IMR-90 (cell line): ENCODE measurements at regions not wholly inside any gene's neighbourhood (a gene's known extent, or its start where the extent isn't known, plus 50 kb on each side); places are given as distances from the start of the nearest gene placed in this dataset.
"Not testable (repeated sequence)": the region's sequence is repeated elsewhere in the genome, so short reads cannot be mapped to it uniquely, and the experiment has no call there.

Source experiments
- ATAC-seq: fragments of 200-7000 bp; cut with Tn5 transposase; 2 replicates; pipeline ENCODE4 v1.9.1; 2020; ENCODE audit warnings: low read depth, mild to moderate bottlenecking, moderate library complexity
- BruUV-seq: library from RNA; stranded (reverse); fragments of 400-500 nt; replicated peaks from 2 replicates; lab custom pipeline; 2021; lab: Mats Ljungman, UMichigan
- CTCF ChIA-PET: fragments of 300-600 bp; formaldehyde crosslinking; extraction: SDS; loops from one replicate; lab custom pipeline; 2021; ENCODE audit warnings: antibody characterized with exemption; lab: Yijun Ruan, JAX
- POLR2A ChIA-PET: fragments of 300-600 bp; sonication (Branson Sonifier 250); formaldehyde crosslinking; loops from one replicate; lab custom pipeline; 2022; ENCODE audit warnings: antibody characterized with exemption; ENCODE audit not compliant: unreplicated experiment; lab: Charles Lee
- DNase-seq: peaks from one replicate; pipeline ENCODE4 v3.0.0; 2013
- H2AFZ ChIP-seq: replicated peaks from 2 replicates; pipeline ENCODE3; 2013; ENCODE audit warnings: low read length, mild to moderate bottlenecking; ENCODE audit not compliant: poor library complexity
- H2AK5ac ChIP-seq: 2 replicates; pipeline ENCODE4 v1.6.1; 2013; ENCODE audit warnings: low read depth, low read length, inconsistent platforms
- H2AK9ac ChIP-seq: replicated peaks from 2 replicates; pipeline ENCODE3; 2013; ENCODE audit warnings: mild to moderate bottlenecking, low read depth, low read length, moderate library complexity; ENCODE audit not compliant: poor library complexity
- H2BK120ac ChIP-seq: 2 replicates; pipeline ENCODE4 v1.6.1; 2013; ENCODE audit warnings: low read depth, low read length, inconsistent platforms
- H2BK15ac ChIP-seq: 3 replicates; pipeline ENCODE4 v1.6.1; 2013; ENCODE audit warnings: low read depth, low read length, inconsistent platforms
- H2BK20ac ChIP-seq: 2 replicates; pipeline ENCODE4 v1.6.1; 2013; ENCODE audit warnings: low read depth, mild to moderate bottlenecking, inconsistent platforms, low read length, moderate library complexity
- H2BK5ac ChIP-seq: 2 replicates; pipeline ENCODE4 v1.6.1; 2013; ENCODE audit warnings: mild to moderate bottlenecking, low read depth, low read length, inconsistent platforms; ENCODE audit not compliant: poor library complexity, severe bottlenecking
- H3K14ac ChIP-seq: replicated peaks from 2 replicates; pipeline ENCODE4 v1.6.1; 2013; ENCODE audit warnings: low read depth, low read length, inconsistent platforms
- H3K18ac ChIP-seq: 2 replicates; pipeline ENCODE4 v1.6.1; 2013; ENCODE audit warnings: low read depth, low read length, control low read depth
- H3K23ac ChIP-seq: 2 replicates; pipeline ENCODE4 v1.6.1; 2013; ENCODE audit warnings: low read depth, low read length, inconsistent platforms
- H3K27ac ChIP-seq: 2 replicates; pipeline ENCODE4 v1.5.1; 2013; ENCODE audit warnings: mild to moderate bottlenecking, control low read depth, low read length; ENCODE audit not compliant: insufficient read depth
- H3K27me3 ChIP-seq: 2 replicates; pipeline ENCODE4 v1.6.1; 2013; ENCODE audit warnings: low read length; ENCODE audit not compliant: control insufficient read depth, insufficient read depth
- H3K36me3 ChIP-seq: 2 replicates; pipeline ENCODE4 v1.6.1; 2013; ENCODE audit warnings: low read length, mixed read lengths; ENCODE audit not compliant: control insufficient read depth, insufficient read depth
- H3K4ac ChIP-seq: 2 replicates; pipeline ENCODE4 v1.6.1; 2013; ENCODE audit warnings: low read depth, low read length, inconsistent platforms
- H3K4me1 ChIP-seq: 2 replicates; pipeline ENCODE4 v1.6.1; 2013; ENCODE audit warnings: low read length, mixed read lengths; ENCODE audit not compliant: control insufficient read depth, insufficient read depth
- H3K4me2 ChIP-seq: 2 replicates; pipeline ENCODE4 v1.6.1; 2013; ENCODE audit warnings: low read depth, mild to moderate bottlenecking, control low read depth, low read length, moderate library complexity
- H3K4me3 ChIP-seq: 2 replicates; pipeline ENCODE4 v1.5.1; 2013; ENCODE audit warnings: low read depth, mild to moderate bottlenecking, control low read depth, low read length, moderate library complexity; ENCODE audit not compliant: insufficient read depth
- H3K56ac ChIP-seq: 2 replicates; pipeline ENCODE4 v1.6.1; 2013; ENCODE audit warnings: low read length, inconsistent platforms; ENCODE audit not compliant: insufficient read depth; ENCODE audit errors: extremely low read depth
- H3K79me1 ChIP-seq, 2 experiments: 2 replicates each; pipeline ENCODE4 v1.6.1; 2013; ENCODE audit warnings: low read length in 2 of 2, inconsistent platforms in 1 of 2, low read depth in 1 of 2
- H3K9ac ChIP-seq: 2 replicates; pipeline ENCODE4 v1.6.1; 2013; ENCODE audit warnings: low read depth, low read length, control low read depth
- H3K9me1 ChIP-seq: 2 replicates; pipeline ENCODE4 v1.6.1; 2013; ENCODE audit warnings: low read length, inconsistent platforms; ENCODE audit not compliant: insufficient read depth
- H3K9me3 ChIP-seq: 2 replicates; pipeline ENCODE4 v1.6.1; 2013; ENCODE audit warnings: low read length; ENCODE audit not compliant: control insufficient read depth, insufficient read depth
- H4K20me1 ChIP-seq: 2 replicates; pipeline ENCODE4 v1.6.1; 2013; ENCODE audit warnings: low read length, inconsistent platforms; ENCODE audit not compliant: insufficient read depth
- H4K5ac ChIP-seq: 2 replicates; pipeline ENCODE4 v1.6.1; 2013; ENCODE audit warnings: mild to moderate bottlenecking, low read depth, low read length, control low read depth
- H4K8ac ChIP-seq, 2 experiments: 2 replicates each; pipeline ENCODE4 v1.6.1; 2013; ENCODE audit warnings: low read depth in 2 of 2, low read length in 2 of 2, control low read depth in 1 of 2, inconsistent platforms in 1 of 2
- H4K91ac ChIP-seq: 2 replicates; pipeline ENCODE4 v1.6.1; 2013; ENCODE audit warnings: low read depth, low read length, inconsistent platforms; ENCODE audit not compliant: insufficient read depth
- CHD1 ChIP-seq: IDR thresholded peaks from 2 replicates; pipeline ENCODE4 v1.6.1; 2012; ENCODE audit warnings: low read depth, low read length, improper control_type of control experiment
- MXI1 ChIP-seq: IDR thresholded peaks from 2 replicates; pipeline ENCODE4 v1.6.1; 2012; ENCODE audit warnings: low read depth, mild to moderate bottlenecking, low read length, moderate library complexity, borderline replicate concordance
- RCOR1 ChIP-seq: IDR thresholded peaks from 2 replicates; pipeline ENCODE4 v1.6.1; 2012; ENCODE audit warnings: mild to moderate bottlenecking, low read length, improper control_type of control experiment; ENCODE audit not compliant: insufficient replicate concordance
- SMC3 ChIP-seq: fragments of 150-350 bp; IDR thresholded peaks from 2 replicates; pipeline ENCODE4 v1.6.1; 2016; ENCODE audit warnings: low read depth, mild to moderate bottlenecking, antibody characterized with exemption, low read length, moderate library complexity
- WGBS, 2 experiments: methylation state at CpG; one replicate each; pipeline versions ENCODE4 v1.1.5 to v1.1.7; 2013; ENCODE audit warnings: missing lambda C conversion rate in 2 of 2; ENCODE audit not compliant: insufficient read length in 1 of 2; ENCODE audit errors: extremely low coverage in 2 of 2; 5-methylcytosine and 5-hydroxymethylcytosine counted together
- dilution Hi-C: fragments of 300-500 bp; cut with HindIII; formaldehyde crosslinking; loops from one replicate; pipeline ENCODE4 v1.14.3; 2018; ENCODE audit warnings: low sequenced_read_pairs; ENCODE audit not compliant: unreplicated experiment
- in situ Hi-C: fragments of 300-500 bp; cut with MboI; formaldehyde crosslinking; loops from 3 replicates; pipeline ENCODE4 v1.14.3; 2019; ENCODE audit warnings: low sequenced_read_pairs, inconsistent platforms, mixed read lengths
- intact Hi-C: fragments of 100-400 bp; cut with micrococcal nuclease; formaldehyde crosslinking; loops from 2 replicates; pipeline ENCODE4 v1.10.0; 2022

GRCh38 chr4:149045731-149046130, 603.5 kb upstream of the NR3C2 start:
- Histone ChIP-seq H3K27ac (no peak overlapping the region), H3K4me2 (no peak overlapping the region), H2AK5ac (no peak overlapping the region), H2BK15ac (no peak overlapping the region), H3K56ac (no peak overlapping the region), H3K36me3 (no peaks in the 10 kb centered on the region), H2AK9ac (no peak overlapping the region), H3K9ac (no peak overlapping the region), H4K5ac (no peak overlapping the region), H3K9me3 (no peaks in the 10 kb centered on the region), H3K27me3 (no peaks in the 10 kb centered on the region), H4K91ac (no peak overlapping the region), H3K4me1 (no peaks in the 10 kb centered on the region), H2BK120ac (no peak overlapping the region), H3K9me1 (no peaks in the 10 kb centered on the region; the same call in 1 of the 2 replicates), H4K20me1 (no peaks in the 10 kb centered on the region), H4K8ac (no peak overlapping the region), H2BK20ac (no peak overlapping the region), H3K4me3 (no peak overlapping the region), H3K14ac (no peak overlapping the region), H2BK5ac (no peak overlapping the region), H3K23ac (no peak overlapping the region), H3K79me1 (no peaks in the 10 kb centered on the region), H2AFZ (no peak overlapping the region), H3K18ac (no peak overlapping the region), H3K4ac (no peak overlapping the region)
- no peak for ATAC-seq
- in situ Hi-C loops: no loop called here
- TF ChIP-seq RCOR1 (no peak), MXI1 (no peak), CHD1 (no peak), SMC3 (no peak)
- dilution Hi-C loops: no loop called here
- no CpG with 5 or more reads among the region's 3 CpGs for WGBS, 2 experiments
- intact Hi-C loops: no loop called here
- BruUV-seq: no TSS peak
- ChIA-PET POLR2A (no interaction called here), CTCF (no interaction called here)
- no peak for DNase-seq

GRCh38 chr4:149039786-149040185, 597.6 kb upstream of the NR3C2 start:
- H4K91ac ChIP-seq, H3K4ac ChIP-seq, H2AK9ac ChIP-seq, dilution Hi-C loops, H3K14ac ChIP-seq, H3K79me1 ChIP-seq, H3K27ac ChIP-seq, BruUV-seq, H4K8ac ChIP-seq, H2BK5ac ChIP-seq, POLR2A ChIA-PET, H3K9ac ChIP-seq, H3K9me1 ChIP-seq, H3K9me3 ChIP-seq, H4K5ac ChIP-seq, CTCF ChIA-PET, H2BK15ac ChIP-seq, H3K23ac ChIP-seq, H3K18ac ChIP-seq, DNase-seq, H3K36me3 ChIP-seq, H3K27me3 ChIP-seq, H2BK20ac ChIP-seq, in situ Hi-C loops, intact Hi-C loops, H2BK120ac ChIP-seq, H3K4me3 ChIP-seq, H4K20me1 ChIP-seq, H3K4me1 ChIP-seq, H2AK5ac ChIP-seq, H2AFZ ChIP-seq, H3K4me2 ChIP-seq, ATAC-seq, H3K56ac ChIP-seq: not testable (repeated sequence)
- WGBS, 2 experiments: no CpG with 5 or more reads among the region's 2 CpGs
